Tibial artery (tissue), 4 donors: ENCODE measurements at regions not wholly inside any gene's neighbourhood (a gene's known extent, or its start where the extent isn't known, plus 50 kb on each side); places are given as distances from the start of the nearest gene placed in this dataset.

Experiments
- DNase-seq, 2 donors: peaks; one replicate each; pipeline ENCODE4 v3.0.0-alpha.2; 2019
- H3K27ac ChIP-seq, 2 donors: fragments of 200-600 bp; sonication (generic) in 1 of 2; 1 replicate in 1 of 2; 2 replicates in 1 of 2; pipeline ENCODE4 v1.5.1; 2018 to 2019; ENCODE audit warnings: mild to moderate bottlenecking in 1 of 2
- H3K27me3 ChIP-seq, 2 donors: fragments of 200-600 bp; sonication (generic) in 1 of 2; one replicate each; pipeline versions ENCODE4 v1.5.1 to v1.6.0; 2016 to 2019
- H3K36me3 ChIP-seq, 3 donors: fragments of 200-600 bp; sonication (generic) in 2 of 3; one replicate each; pipeline ENCODE4 v1.5.1; 2016 to 2019; ENCODE audit warnings: mild to moderate bottlenecking in 2 of 3
- H3K4me1 ChIP-seq, 4 donors: fragments of 200-600 bp; sonication (generic) in 2 of 4; 1 replicate in 3 of 4; 2 replicates in 1 of 4; pipeline ENCODE4 v1.5.1; 2016 to 2019
- H3K4me3 ChIP-seq, 2 donors: fragments of 200-600 bp; sonication (generic) in 1 of 2; 1 replicate in 1 of 2; 2 replicates in 1 of 2; pipeline ENCODE4 v1.5.1; 2018 to 2019; ENCODE audit warnings: mild to moderate bottlenecking in 2 of 2
- H3K9me3 ChIP-seq, 3 donors: fragments of 200-600 bp; sonication (generic) in 1 of 3; one replicate each; pipeline ENCODE4 v1.5.1; 2016 to 2019
- intact Hi-C: fragments of 100-400 bp; cut with DNase I; formaldehyde crosslinking; loops from one replicate; pipeline ENCODE4 v1.15.0; 2023; ENCODE audit warnings: low total_unique reads
- TF ChIP-seq, protein P1 (sequence below), 2 experiments: fragments of 200-600 bp in 1 of 2; fragments of 450-650 bp in 1 of 2; IDR thresholded peaks; one replicate each; pipeline ENCODE4 v1.5.1; 2017 to 2019; ENCODE audit warnings: antibody characterized with exemption in 2 of 2, mild to moderate bottlenecking in 1 of 2, moderate library complexity in 1 of 2

DNA sequence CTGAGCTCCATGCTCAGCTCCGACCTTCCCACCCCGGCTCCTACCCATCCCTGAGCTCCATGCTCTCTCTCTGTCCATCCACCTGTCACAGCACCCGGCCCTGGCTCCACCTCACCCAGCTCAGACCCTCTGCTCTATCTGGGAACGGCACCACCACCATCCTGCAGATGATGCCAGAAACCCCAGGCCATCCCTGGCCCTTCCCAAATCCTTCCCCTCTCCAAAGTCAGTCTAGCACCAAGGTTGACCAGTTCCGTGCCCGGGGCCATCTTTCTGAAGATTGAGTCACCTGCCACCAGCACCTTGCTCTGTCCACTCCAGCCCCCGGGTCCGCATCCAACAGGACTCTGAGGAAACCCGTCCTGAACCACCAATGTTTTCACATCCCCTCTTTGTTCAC lies 969.6 kb downstream of the BRD1 start:
- Histone ChIP-seq H3K9me3 (no peaks in the 10 kb centered on the region), H3K4me3 (no peak overlapping the region), H3K4me1 (no peaks in the 10 kb centered on the region), H3K36me3 (no peaks in the 10 kb centered on the region), H3K27me3 (no peaks in the 10 kb centered on the region), H3K27ac (no peak overlapping the region)
- no peak for DNase-seq
- TF ChIP-seq, protein P1, sequence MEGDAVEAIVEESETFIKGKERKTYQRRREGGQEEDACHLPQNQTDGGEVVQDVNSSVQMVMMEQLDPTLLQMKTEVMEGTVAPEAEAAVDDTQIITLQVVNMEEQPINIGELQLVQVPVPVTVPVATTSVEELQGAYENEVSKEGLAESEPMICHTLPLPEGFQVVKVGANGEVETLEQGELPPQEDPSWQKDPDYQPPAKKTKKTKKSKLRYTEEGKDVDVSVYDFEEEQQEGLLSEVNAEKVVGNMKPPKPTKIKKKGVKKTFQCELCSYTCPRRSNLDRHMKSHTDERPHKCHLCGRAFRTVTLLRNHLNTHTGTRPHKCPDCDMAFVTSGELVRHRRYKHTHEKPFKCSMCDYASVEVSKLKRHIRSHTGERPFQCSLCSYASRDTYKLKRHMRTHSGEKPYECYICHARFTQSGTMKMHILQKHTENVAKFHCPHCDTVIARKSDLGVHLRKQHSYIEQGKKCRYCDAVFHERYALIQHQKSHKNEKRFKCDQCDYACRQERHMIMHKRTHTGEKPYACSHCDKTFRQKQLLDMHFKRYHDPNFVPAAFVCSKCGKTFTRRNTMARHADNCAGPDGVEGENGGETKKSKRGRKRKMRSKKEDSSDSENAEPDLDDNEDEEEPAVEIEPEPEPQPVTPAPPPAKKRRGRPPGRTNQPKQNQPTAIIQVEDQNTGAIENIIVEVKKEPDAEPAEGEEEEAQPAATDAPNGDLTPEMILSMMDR (IDR thresholded peaks at IDR 0.05) = no peak
- intact Hi-C loops = no loop called here

DNA sequence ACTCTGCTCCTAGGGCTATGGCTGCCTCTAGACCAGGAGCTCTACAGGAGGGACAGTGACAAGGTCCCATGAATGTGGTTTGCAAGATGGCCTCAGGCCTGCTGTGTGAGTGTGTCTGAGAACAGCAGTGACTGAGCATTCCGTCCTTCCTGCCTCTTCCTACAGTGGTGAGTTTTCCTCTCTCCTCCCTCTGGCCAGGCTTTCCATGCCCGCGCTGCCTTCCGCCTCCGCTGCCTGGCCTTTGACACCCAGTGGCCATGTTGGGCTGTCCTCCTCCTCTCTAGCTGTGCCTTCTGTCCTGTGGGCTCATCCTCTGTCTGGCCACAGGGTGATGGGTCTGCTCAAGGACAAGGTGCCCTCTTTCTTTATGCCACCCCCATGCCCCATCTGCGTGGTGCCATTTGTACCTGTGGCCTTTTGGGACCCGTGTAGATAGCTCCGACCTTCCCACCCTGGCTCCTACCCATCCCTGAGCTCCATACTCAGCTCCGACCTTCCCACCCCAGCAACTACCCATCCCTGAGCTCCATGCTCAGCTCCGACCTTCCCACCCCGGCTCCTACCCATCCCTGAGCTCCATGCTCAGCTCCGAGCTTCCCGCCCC lies 970.4 kb downstream of the BRD1 start:
- TF ChIP-seq, protein P1 (IDR thresholded peaks at IDR 0.05) = no peak
- Histone ChIP-seq H3K4me3 (no peak overlapping the region), H3K9me3 (no peaks in the 10 kb centered on the region), H3K4me1 (no peaks in the 10 kb centered on the region), H3K27me3 (no peaks in the 10 kb centered on the region), H3K27ac (no peak overlapping the region), H3K36me3 (no peaks in the 10 kb centered on the region)
- no peak for DNase-seq
- intact Hi-C loops = no loop called here

DNA sequence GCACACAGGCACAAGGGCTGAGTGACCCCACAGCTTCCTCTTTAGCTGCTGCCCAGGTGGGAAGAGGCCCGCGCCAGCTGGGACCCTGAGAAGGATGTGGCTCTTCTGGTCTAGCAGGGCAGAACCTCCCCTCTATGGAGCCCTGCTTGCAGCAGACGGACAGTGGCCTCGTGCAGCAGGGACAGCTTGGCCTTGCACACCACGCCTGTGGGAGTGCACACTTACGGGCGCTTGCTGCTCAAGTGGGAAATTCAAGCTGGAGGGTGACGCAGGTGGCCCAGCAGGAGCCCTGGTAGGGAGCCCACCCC lies 971.4 kb downstream of the BRD1 start:
- no peaks in the 10 kb centered on the region for H3K9me3 ChIP-seq
- DNase-seq = no peak
- H3K27ac ChIP-seq = no peak overlapping the region
- intact Hi-C loops = no loop called here
- no peaks in the 10 kb centered on the region for H3K27me3 ChIP-seq
- H3K4me3 ChIP-seq = no peak overlapping the region
- TF ChIP-seq, protein P1 (IDR thresholded peaks at IDR 0.05) = no peak
- H3K36me3 ChIP-seq = no peaks in the 10 kb centered on the region
- no peaks in the 10 kb centered on the region for H3K4me1 ChIP-seq

DNA sequence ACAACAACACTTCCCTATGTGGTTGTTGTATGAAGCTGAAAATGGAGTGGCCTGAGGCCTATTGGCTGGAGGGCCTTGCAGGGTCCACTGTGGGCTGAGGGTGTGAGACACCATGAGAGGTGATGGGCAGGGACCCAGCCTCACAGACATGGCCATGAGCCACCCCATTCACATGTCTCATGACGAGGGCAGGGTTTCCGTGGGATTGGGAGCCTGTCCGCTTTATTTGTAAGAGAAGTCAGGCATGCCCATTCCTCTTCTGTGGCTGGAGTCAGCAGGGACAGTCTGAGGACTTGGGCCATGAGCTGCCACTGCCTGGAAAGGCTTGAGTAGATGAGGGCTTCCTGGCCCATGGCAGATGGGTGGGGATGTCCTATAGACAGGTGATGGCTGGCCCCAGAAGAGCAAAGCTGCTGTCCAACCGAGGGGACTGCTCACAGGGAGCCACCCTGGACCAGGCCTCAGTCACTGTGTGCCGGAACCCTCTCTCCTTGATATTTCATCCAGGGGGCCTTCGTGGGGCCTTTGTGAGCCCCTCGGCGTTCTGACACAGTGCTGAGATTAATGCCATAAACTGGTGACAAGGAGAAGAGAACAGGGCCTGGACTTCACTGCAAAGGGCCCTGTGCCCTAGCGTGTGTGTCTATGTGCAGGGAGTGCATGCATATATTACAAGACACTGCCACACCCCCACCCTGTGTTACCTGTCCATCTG lies 971.9 kb downstream of the BRD1 start:
- no peaks in the 10 kb centered on the region for H3K36me3 ChIP-seq
- TF ChIP-seq, protein P1 (IDR thresholded peaks at IDR 0.05) = no peak
- no peaks in the 10 kb centered on the region for H3K9me3 ChIP-seq
- H3K27me3 ChIP-seq = no peaks in the 10 kb centered on the region
- H3K4me3 ChIP-seq = no peak overlapping the region
- intact Hi-C loops = no loop called here
- H3K27ac ChIP-seq = no peak overlapping the region
- no peak for DNase-seq
- H3K4me1 ChIP-seq = no peaks in the 10 kb centered on the region

DNA sequence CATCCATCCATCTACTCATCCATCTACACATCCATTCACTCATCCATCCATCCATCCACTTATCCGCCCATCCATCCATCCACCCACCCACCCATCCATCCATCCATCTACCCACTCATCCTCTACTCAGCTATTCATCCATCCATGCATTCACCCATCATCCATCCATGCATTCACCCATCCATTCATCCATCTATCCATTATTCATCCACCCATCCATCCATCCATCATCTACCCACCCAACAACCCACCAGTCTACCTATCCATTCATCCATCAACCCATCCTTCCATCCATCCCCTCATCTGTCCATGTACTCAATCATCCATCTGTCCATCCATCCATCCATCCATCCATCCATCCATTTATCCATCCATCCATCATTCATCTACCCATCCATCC lies 972.7 kb downstream of the BRD1 start:
- Histone ChIP-seq H3K4me1 (no peaks in the 10 kb centered on the region), H3K27ac (no peak overlapping the region), H3K4me3 (no peak overlapping the region), H3K9me3 (no peaks in the 10 kb centered on the region), H3K27me3 (no peaks in the 10 kb centered on the region), H3K36me3 (no peaks in the 10 kb centered on the region)
- TF ChIP-seq, protein P1 (IDR thresholded peaks at IDR 0.05) = no peak
- intact Hi-C loops = no loop called here
- no peak for DNase-seq
